Peyer's patch (tissue), 4 donors: ENCODE measurements at regions not wholly inside any gene's neighbourhood (a gene's known extent, or its start where the extent isn't known, plus 50 kb on each side); places are given as distances from the start of the nearest gene placed in this dataset.

Source experiments
- CTCF ChIP-seq, 6 experiments: fragments of 450-650 bp in 4 of 6; fragments of 200-600 bp in 2 of 6; sonication (generic) in 1 of 6; IDR thresholded peaks; one replicate each; pipeline ENCODE4 v1.5.1; 2017 to 2019; ENCODE audit warnings: antibody characterized with exemption in 6 of 6, mild to moderate bottlenecking in 3 of 6, moderate library complexity in 1 of 6
- POLR2A ChIP-seq, 2 donors: fragments of 450-650 bp; IDR thresholded peaks; one replicate each; pipeline ENCODE4 v1.5.1; 2017; ENCODE audit warnings: antibody characterized with exemption in 2 of 2, mild to moderate bottlenecking in 2 of 2, moderate library complexity in 2 of 2

GRCh38 chr12:89111964-89112363, 240.3 kb downstream of the DUSP6 start:
- no peak for TF ChIP-seq CTCF (IDR thresholded peaks at IDR 0.05)
- no peak for TF ChIP-seq POLR2A (IDR thresholded peaks at IDR 0.05)
